ENCODE measurements at regions not wholly inside any gene's neighbourhood (a gene's known extent, or its start where the extent isn't known, plus 50 kb on each side); places are given as distances from the start of the nearest gene placed in this dataset.

GRCh38 chr11:109983358-109983757, 109.8 kb upstream of the ZC3H12C start:
- 88 to 94% (median 93%) methylated on average over 3 of the region's 3 CpGs for WGBS, 3 donors
- intact Hi-C loops (cut with DNase I): no loop called here
- ATAC-seq (no peak), DNase-seq (no peak)
- Histone ChIP-seq H3K27me3 (ENCODE audit: insufficient read depth in 3 of 3, low read length in 2 of 3) (no peaks in the 10 kb centered on the region), H3K4me3 (no peak overlapping the region), H3K27ac (no peak overlapping the region), H3K9me3 (no peaks in the 10 kb centered on the region), H3K4me1 (no peaks in the 10 kb centered on the region), H3K36me3 (ENCODE audit: insufficient read depth in 1 of 2, low read depth in 1 of 2) (no peaks in the 10 kb centered on the region)
- TF ChIP-seq CTCF (IDR thresholded peaks at IDR 0.05): no peak

GRCh38 chr11:109984634-109985289, 108.4 kb upstream of the ZC3H12C start:
- TF ChIP-seq CTCF (IDR thresholded peaks at IDR 0.05): no peak
- no peaks in the 10 kb centered on the region for H3K9me3 ChIP-seq
- WGBS, 3 donors: 76 to 86% (median 80%) methylated on average over 6 of the region's 6 CpGs
- H3K36me3 ChIP-seq (ENCODE audit: insufficient read depth in 1 of 2, low read depth in 1 of 2): no peaks in the 10 kb centered on the region
- intact Hi-C loops (cut with DNase I): no loop called here
- DNase-seq (no peak), ATAC-seq (no peak)
- H3K27ac ChIP-seq: no peak overlapping the region
- H3K4me3 ChIP-seq: no peak overlapping the region
- H3K4me1 ChIP-seq: no peaks in the 10 kb centered on the region
- no peaks in the 10 kb centered on the region for H3K27me3 ChIP-seq (ENCODE audit: insufficient read depth in 3 of 3, low read length in 2 of 3)

- no peaks in the 10 kb centered on the region for H3K27me3 ChIP-seq (ENCODE audit: insufficient read depth in 3 of 3, low read length in 2 of 3)
- no peak overlapping the region for H3K4me3 ChIP-seq
- ATAC-seq: no peak
- H3K27ac ChIP-seq: no peak overlapping the region
- no peak for DNase-seq
- TF ChIP-seq CTCF (IDR thresholded peaks at IDR 0.05): no peak
- no peaks in the 10 kb centered on the region for H3K36me3 ChIP-seq (ENCODE audit: insufficient read depth in 1 of 2, low read depth in 1 of 2)
- intact Hi-C loops (cut with DNase I): no loop called here
- 77 to 86% (median 81%) methylated on average over 1 of the region's 1 CpG for WGBS, 3 donors
- no peaks in the 10 kb centered on the region for H3K4me1 ChIP-seq
- no peaks in the 10 kb centered on the region for H3K9me3 ChIP-seq
Observed at GRCh38 chr11:109986488-109986887, 106.7 kb upstream of the ZC3H12C start.

GRCh38 chr11:109991835-109992234, 101.4 kb upstream of the ZC3H12C start:
- intact Hi-C loops (cut with DNase I): no loop called here
- Histone ChIP-seq H3K4me3 (no peak overlapping the region), H3K36me3 (ENCODE audit: insufficient read depth in 1 of 2, low read depth in 1 of 2) (no peaks in the 10 kb centered on the region), H3K9me3 (no peaks in the 10 kb centered on the region), H3K27ac (no peak overlapping the region), H3K4me1 (no peaks in the 10 kb centered on the region), H3K27me3 (ENCODE audit: insufficient read depth in 3 of 3, low read length in 2 of 3) (no peaks in the 10 kb centered on the region)
- ATAC-seq (no peak), DNase-seq (no peak)
- TF ChIP-seq CTCF (IDR thresholded peaks at IDR 0.05): no peak
- WGBS, 3 donors: 88 to 95% (median 92%) methylated on average over 1 of the region's 1 CpG

GRCh38 chr11:109993786-109994185, 99.4 kb upstream of the ZC3H12C start:
- Histone ChIP-seq H3K9me3 (no peaks in the 10 kb centered on the region), H3K4me1 (peaks cover 4% of the 10 kb centered on the region), H3K27me3 (ENCODE audit: insufficient read depth in 3 of 3, low read length in 2 of 3) (no peaks in the 10 kb centered on the region), H3K4me3 (no peak overlapping the region), H3K36me3 (ENCODE audit: insufficient read depth in 1 of 2, low read depth in 1 of 2) (no peaks in the 10 kb centered on the region), H3K27ac (no peak overlapping the region)
- TF ChIP-seq CTCF (IDR thresholded peaks at IDR 0.05): no peak
- ATAC-seq (no peak), DNase-seq (no peak)
- intact Hi-C loops (cut with DNase I): loop anchor here in 1 of 2 donors (1.0 kb wide), 1 partner anchor 48 kb away; no protein-coding TSS in a partner anchor
- 94 to 100% (median 96%) methylated on average over 1 of the region's 1 CpG for WGBS, 3 donors

Measured in psoas muscle (tissue), 7 donors.